Posterior vena cava (tissue), 2 donors: ENCODE measurements at regions not wholly inside any gene's neighbourhood (a gene's known extent, or its start where the extent isn't known, plus 50 kb on each side); places are given as distances from the start of the nearest gene placed in this dataset.
"Not testable (repeated sequence)": the region's sequence is repeated elsewhere in the genome, so short reads cannot be mapped to it uniquely, and the experiment has no call there.

ENCODE experiments used
- DNase-seq: peaks from one replicate; pipeline ENCODE4 v3.0.0-alpha.2; 2020; ENCODE audit warnings: low spot score
- intact Hi-C, 2 donors: fragments of 100-400 bp; cut with DNase I; formaldehyde crosslinking; loops; one replicate each; pipeline versions ENCODE4 v1.14.1 to v1.14.2; 2022 to 2023
- donor health status: DM: yes; HTN: yes; CAD: no.
- donor health status: DM: yes; HTN: yes; CAD: no.

GRCh38 chr14:105908481-105908911 lies 382.1 kb downstream of the TMEM121 start:
- intact Hi-C loops: no loop called here
- DNase-seq: no peak

- intact Hi-C loops: no loop called here
- no peak for DNase-seq
Measured at GRCh38 chr14:105909046-105909827, 382.9 kb downstream of the TMEM121 start.

- DNase-seq, intact Hi-C loops: not testable (repeated sequence)
Measured at GRCh38 chr14:105909828-105910120, 383.4 kb downstream of the TMEM121 start.

- no peak for DNase-seq
- intact Hi-C loops: no loop called here
Measured at GRCh38 chr14:105910426-105910825, 384.0 kb downstream of the TMEM121 start.

- intact Hi-C loops: no loop called here
- peak; percentile 54 for DNase-seq
Measured at GRCh38 chr14:105911006-105911847, 384.8 kb downstream of the TMEM121 start.

GRCh38 chr14:105911848-105912292 lies 385.5 kb downstream of the TMEM121 start:
- intact Hi-C loops: not testable (repeated sequence)
- DNase-seq: peak; percentile 32

GRCh38 chr14:105912641-105913180 lies 386.3 kb downstream of the TMEM121 start:
- intact Hi-C loops: no loop called here
- DNase-seq: peak; percentile 64

- peak; percentile 64 for DNase-seq
- intact Hi-C loops: no loop called here
Measured at GRCh38 chr14:105913221-105913620, 386.8 kb downstream of the TMEM121 start.

- intact Hi-C loops: no loop called here
- DNase-seq: peak; percentile 72
Measured at GRCh38 chr14:105913861-105914260, 387.5 kb downstream of the TMEM121 start.

- intact Hi-C loops: not testable (repeated sequence)
- DNase-seq: peak; percentile 64
Measured at GRCh38 chr14:105914281-105914680, 387.9 kb downstream of the TMEM121 start.

GRCh38 chr14:105914738-105915385 lies 388.5 kb downstream of the TMEM121 start:
- intact Hi-C loops: no loop called here
- DNase-seq: peak; percentile 64

- DNase-seq, intact Hi-C loops: not testable (repeated sequence)
Measured at GRCh38 chr14:105915546-105915945, 389.2 kb downstream of the TMEM121 start.

GRCh38 chr14:105917136-105917932 lies 391.0 kb downstream of the TMEM121 start:
- intact Hi-C loops: not testable (repeated sequence)
- peak; percentile 66 for DNase-seq

- peak; percentile 47 for DNase-seq
- intact Hi-C loops: no loop called here
Measured at GRCh38 chr14:105917933-105918436, 391.6 kb downstream of the TMEM121 start.

GRCh38 chr14:105918496-105919262 lies 392.3 kb downstream of the TMEM121 start:
- intact Hi-C loops: no loop called here
- peak; percentile 54 for DNase-seq

GRCh38 chr14:105919458-105920150 lies 393.2 kb downstream of the TMEM121 start:
- intact Hi-C loops: no loop called here
- peak; percentile 51 for DNase-seq

- intact Hi-C loops: not testable (repeated sequence)
- peak; percentile 44 for DNase-seq
Measured at GRCh38 chr14:105920151-105920700, 393.8 kb downstream of the TMEM121 start.
